GM19035 (cell line): ENCODE measurements at regions not wholly inside any gene's neighbourhood (a gene's known extent, or its start where the extent isn't known, plus 50 kb on each side); places are given as distances from the start of the nearest gene placed in this dataset.
A peak's percentile ranks its signal among the peaks of the same experiment; 100 is the strongest.

Experiments
- ATAC-seq: cut with Tn5 transposase; IDR thresholded peaks from one replicate; pipeline ENCODE4 v1.9.1; 2021; ENCODE audit not compliant: unreplicated experiment

GRCh38 chr6:139855671-139856311 lies 481.3 kb upstream of the CITED2 start:
- no peak for ATAC-seq

GRCh38 chr6:139853302-139853992 lies 479.0 kb upstream of the CITED2 start:
- no peak for ATAC-seq

DNA sequence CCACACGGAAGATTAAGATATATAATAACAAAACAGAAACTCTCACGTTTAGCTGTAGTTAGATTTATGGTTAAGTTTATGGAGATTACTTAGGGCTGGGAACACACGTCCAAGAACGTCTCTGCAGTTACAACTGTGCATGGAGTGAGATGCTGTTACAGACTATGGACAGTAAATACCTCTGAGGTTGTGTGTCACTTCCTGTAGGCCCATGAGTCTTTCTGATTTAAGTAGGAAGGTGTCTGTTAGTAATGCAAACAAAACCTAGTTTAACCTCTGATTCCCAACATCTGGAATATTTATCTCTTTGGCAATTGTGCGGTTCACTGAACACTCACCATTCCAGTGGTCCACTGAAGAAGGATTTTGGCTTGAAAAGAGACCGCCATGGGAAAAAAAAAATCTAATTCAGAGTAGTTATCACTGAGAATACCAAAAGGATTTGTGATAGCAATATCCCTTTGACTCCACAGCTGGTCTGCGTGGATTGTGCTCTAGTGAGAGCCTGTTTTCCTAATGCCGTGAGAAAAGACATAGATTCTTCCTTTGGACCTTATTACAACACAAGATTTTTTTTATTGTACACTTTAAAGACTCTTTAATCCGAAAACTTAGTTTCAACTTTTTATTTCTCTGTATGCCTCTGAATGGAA lies 478.2 kb upstream of the CITED2 start:
- ATAC-seq = no peak

- no peak for ATAC-seq
These were observed 477.6 kb upstream of the CITED2 start for GRCh38 chr6:139852067-139852466.

GRCh38 chr6:139851206-139851605 lies 476.8 kb upstream of the CITED2 start:
- no peak for ATAC-seq

- ATAC-seq = no peak
These were observed 476.1 kb upstream of the CITED2 start for GRCh38 chr6:139850512-139850911.

GRCh38 chr6:139847457-139847813 lies 473.0 kb upstream of the CITED2 start:
- no peak for ATAC-seq

DNA sequence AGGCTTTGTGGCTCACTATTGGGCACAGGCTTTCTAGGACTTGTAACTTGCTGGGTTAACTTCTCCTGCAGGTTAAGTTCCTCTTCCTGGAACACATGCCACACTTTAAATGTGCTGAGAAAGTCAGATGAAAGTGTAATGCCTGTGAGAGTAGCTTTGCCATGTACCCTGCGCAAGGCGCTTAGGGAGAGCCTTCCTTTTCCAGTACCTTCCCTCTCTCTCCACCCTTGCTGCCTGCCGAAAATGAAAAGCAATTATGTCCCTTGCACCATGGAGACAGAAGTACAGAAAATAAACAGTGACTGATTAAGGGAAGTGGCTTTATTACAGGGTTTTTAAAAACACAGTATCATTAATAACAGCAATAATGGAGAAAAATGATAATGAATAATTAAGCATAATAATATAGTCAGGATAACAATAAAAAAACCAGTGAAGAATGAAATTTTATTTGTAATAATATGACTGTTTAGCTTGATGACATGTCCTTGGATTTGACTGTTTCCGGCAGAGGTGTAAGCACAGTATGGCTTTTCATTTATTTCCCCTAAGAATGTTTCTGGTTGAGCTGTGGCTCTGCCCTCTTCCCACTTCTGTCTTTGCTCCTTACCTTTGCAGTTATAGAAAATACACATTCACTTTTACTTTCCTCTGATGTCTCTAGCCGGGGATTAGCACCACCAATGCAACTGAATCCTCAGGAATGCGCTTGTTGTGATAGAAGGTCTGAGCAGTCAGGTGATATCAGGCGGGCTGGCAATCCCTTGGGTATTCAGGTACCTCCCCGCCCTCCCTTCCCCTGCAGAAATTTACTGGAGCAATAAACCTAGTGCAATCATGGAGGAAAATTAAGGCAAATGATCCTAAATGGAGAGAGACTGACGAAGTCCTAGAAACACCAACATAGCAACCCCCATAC lies 472.3 kb upstream of the CITED2 start:
- no peak for ATAC-seq

DNA sequence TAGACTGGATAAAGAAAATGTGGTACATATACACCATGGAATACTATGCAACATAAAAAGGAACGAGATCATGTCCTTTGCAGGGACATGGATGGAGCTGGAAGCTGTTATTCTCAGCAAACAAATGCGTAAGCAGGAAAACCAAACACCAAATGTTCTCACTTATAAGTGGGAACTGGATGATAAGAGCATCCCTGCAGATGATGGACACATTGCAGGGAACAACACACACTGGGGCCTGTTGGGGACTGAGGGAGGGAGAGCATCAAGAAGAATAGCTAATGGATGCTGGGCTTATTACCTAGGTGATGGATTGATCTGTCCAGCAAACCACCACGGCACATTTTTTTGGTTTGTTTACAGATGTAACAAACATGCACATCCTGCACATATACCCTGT lies 470.5 kb upstream of the CITED2 start:
- ATAC-seq = no peak

DNA sequence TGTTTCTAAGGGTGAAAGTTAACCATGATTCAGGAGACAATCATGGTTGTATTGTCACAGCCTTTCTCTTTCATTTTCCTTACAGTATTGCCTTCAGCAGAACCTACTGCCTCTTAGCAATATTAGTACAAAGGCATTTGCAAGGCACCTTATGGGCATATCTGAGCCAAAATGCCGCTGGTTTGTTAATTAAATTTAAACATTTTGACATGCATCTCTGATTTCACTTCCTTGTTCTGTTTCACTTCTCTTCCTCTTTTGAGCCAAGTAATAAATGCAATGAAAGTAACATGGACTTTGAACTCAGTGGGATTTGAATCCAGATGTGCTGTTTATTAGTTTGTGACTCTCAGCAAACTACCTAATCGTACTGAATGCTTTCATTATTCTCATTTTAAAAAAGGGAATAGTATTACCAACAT lies 467.4 kb upstream of the CITED2 start:
- ATAC-seq = peak; percentile 90

- ATAC-seq = no peak
These were observed 465.2 kb upstream of the CITED2 start for GRCh38 chr6:139839506-139840156.

DNA sequence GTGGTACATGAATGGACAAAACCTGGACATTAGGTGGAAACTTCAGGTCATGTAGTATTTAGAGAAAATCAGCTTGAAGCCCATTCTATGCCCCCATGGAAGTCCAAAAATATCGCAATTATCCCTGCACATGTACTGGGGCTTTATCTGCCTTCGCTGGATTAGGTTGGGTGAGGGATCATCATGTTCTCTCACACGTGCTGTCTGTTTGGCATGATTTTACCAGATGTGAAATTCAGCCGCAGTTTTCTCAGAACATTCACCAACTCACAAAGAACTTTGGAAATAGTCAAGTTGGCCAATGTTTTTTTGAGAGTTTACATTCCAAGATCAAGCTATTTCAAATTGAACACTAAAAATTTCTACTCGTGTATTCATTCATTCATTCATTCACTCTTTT lies 459.8 kb upstream of the CITED2 start:
- no peak for ATAC-seq

DNA sequence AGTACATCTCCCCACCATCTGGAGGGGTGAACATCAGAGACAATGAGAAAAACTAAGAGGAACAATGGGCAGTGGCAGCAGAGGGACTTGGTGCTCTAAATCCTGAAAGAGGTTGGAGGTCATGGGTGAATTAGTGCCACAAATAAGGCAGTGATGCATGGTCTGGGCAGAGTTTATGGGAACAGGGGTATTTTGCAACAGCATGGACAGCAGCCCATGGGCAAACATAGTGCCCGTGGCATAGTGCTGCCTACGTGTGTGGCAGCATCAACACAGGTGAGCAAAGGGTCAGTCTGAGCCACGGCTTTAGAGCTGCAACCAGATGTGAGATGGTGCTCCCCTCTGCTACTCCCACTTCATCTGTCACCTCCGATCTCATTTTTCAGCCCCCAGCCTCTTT lies 459.1 kb upstream of the CITED2 start:
- no peak for ATAC-seq

DNA sequence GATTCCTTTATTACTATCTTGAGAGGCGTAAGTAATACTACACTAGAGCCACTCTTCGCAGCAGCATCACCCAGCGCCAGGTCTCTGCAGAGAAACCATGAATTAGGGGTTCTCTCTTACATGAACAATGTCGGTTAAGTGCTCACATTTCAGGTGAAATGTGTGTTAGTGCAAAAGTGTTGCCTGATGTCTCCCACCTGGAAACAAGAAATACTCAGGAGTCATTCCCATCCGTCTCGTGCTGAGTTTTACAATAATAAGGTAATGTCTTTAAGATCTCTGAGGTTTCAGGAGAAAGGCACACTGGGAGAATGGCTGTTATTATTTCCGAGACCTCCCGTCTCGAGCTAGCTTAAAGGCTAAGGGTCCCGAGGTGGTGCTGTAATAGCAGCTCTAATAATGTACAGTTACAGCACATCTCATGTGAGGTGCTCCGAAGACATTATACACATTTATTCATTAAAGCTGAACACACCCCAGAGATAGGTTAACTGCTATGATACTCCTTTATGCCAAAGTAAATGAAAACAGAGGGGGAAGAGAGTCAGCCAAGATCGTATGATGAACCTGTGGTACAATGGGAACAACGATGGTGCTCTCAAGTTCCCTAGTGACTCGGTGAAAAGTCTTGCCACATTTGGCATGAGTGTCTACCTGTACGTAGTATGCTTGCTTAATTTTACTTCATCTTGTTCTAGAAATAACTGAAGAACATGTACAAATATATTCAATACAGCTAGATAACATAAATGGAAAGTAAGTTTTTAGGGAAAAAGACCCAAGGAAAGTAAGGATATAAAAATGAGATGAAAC lies 458.3 kb upstream of the CITED2 start:
- ATAC-seq = no peak

GRCh38 chr6:139829576-139829975 lies 455.1 kb upstream of the CITED2 start:
- ATAC-seq = no peak

GRCh38 chr6:139828751-139829519 lies 454.5 kb upstream of the CITED2 start:
- no peak for ATAC-seq

- no peak for ATAC-seq
These were observed 451.5 kb upstream of the CITED2 start for GRCh38 chr6:139825935-139826374.

- ATAC-seq = no peak
These were observed 450.4 kb upstream of the CITED2 start for GRCh38 chr6:139824864-139825263.

- ATAC-seq = no peak
These were observed 449.3 kb upstream of the CITED2 start for GRCh38 chr6:139823808-139824126.
